ENCODE measurements at regions not wholly inside any gene's neighbourhood (a gene's known extent, or its start where the extent isn't known, plus 50 kb on each side); places are given as distances from the start of the nearest gene placed in this dataset.

GRCh38 chr2:8327371-8328100 is 354.3 kb upstream of the ID2 start:
- Histone ChIP-seq H3K27me3 (ENCODE audit: insufficient read depth, low read length) (no peaks in the 10 kb centered on the region), H4K91ac (ENCODE audit: low read depth, low read length) (no peak overlapping the region), H4K12ac (ENCODE audit: low read depth, low read length) (no peak overlapping the region), H2AK5ac (ENCODE audit: low read length) (no peak overlapping the region), H2AFZ (ENCODE audit: insufficient read depth, low read length, poor library complexity) (no peak overlapping the region), H3K14ac (ENCODE audit: low read length) (no peak overlapping the region), H3K27ac (ENCODE audit: low read depth, low read length) (no peak overlapping the region), H2BK120ac (ENCODE audit: insufficient read depth, low read length, poor library complexity) (no peak overlapping the region), H3K4ac (ENCODE audit: low read depth, low read length) (no peak overlapping the region), H3K9me3 (ENCODE audit: insufficient read depth, low read depth, low read length) (peaks cover 1% of the 10 kb centered on the region), H3K36me3 (ENCODE audit: control insufficient read depth in 1 of 2, insufficient read depth in 2 of 2, low read length in 2 of 2) (no peaks in the 10 kb centered on the region), H2BK5ac (ENCODE audit: low read depth, low read length, poor library complexity) (no peak overlapping the region), H3K4me1 (ENCODE audit: control insufficient read depth in 1 of 2, insufficient read depth in 2 of 2, low read length in 2 of 2) (no peaks in the 10 kb centered on the region), H3K4me3 (ENCODE audit: low read depth, low read length) (no peak overlapping the region), H3K79me1 (ENCODE audit: low read length) (no peaks in the 10 kb centered on the region), H3K23ac (ENCODE audit: low read length) (no peak overlapping the region), H2BK12ac (ENCODE audit: low read length) (no peak overlapping the region), H3K18ac (ENCODE audit: low read length) (no peak overlapping the region), H3K4me2 (ENCODE audit: low read length) (no peak overlapping the region), H3K79me2 (ENCODE audit: control insufficient read depth, insufficient read depth, low read length, poor library complexity) (no peaks in the 10 kb centered on the region), H3K9ac (ENCODE audit: low read length) (no peak overlapping the region), H4K8ac (ENCODE audit: low read depth, low read length) (no peak overlapping the region)
- DNase-seq = no peak
- no CpG with 5 or more reads among the region's 8 CpGs for WGBS (ENCODE audit: extremely low coverage, insufficient coverage, insufficient read length)

DNA sequence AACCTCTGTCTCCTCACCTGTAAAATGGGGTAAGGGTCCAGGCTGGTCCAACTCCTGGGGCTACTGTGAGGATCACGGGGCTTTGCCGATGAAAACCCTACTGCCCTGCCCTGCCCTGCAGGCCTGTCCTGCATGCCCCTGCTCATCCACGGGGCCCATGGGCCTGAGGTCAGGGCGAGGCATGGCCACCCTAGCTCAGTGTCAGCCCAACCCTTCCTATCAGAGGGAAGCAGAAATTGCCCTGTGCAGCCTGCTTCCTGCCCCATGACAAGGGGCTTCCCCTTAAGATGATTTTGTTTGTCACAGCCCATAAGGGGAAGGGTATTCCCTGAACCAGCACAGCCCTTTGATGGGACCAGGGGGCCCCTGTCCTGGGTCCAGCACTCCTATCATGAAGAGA is 353.6 kb upstream of the ID2 start:
- WGBS (ENCODE audit: extremely low coverage, insufficient coverage, insufficient read length) = no CpG with 5 or more reads among the region's 4 CpGs

GRCh38 chr2:8329660-8330622 is 351.9 kb upstream of the ID2 start:
- H3K4me3 ChIP-seq (ENCODE audit: low read depth, low read length) = no peak overlapping the region
- H4K91ac ChIP-seq (ENCODE audit: low read depth, low read length) = no peak overlapping the region
- DNase-seq = no peak
- H3K4me2 ChIP-seq (ENCODE audit: low read length) = no peak overlapping the region
- no peak overlapping the region for H2BK5ac ChIP-seq (ENCODE audit: low read depth, low read length, poor library complexity)
- no peak overlapping the region for H4K8ac ChIP-seq (ENCODE audit: low read depth, low read length)
- no peak overlapping the region for H4K12ac ChIP-seq (ENCODE audit: low read depth, low read length)
- H3K23ac ChIP-seq (ENCODE audit: low read length) = no peak overlapping the region
- no peak overlapping the region for H3K27ac ChIP-seq (ENCODE audit: low read depth, low read length)
- no peak overlapping the region for H3K14ac ChIP-seq (ENCODE audit: low read length)
- H3K4ac ChIP-seq (ENCODE audit: low read depth, low read length) = no peak overlapping the region
- no peaks in the 10 kb centered on the region for H3K36me3 ChIP-seq (ENCODE audit: control insufficient read depth in 1 of 2, insufficient read depth in 2 of 2, low read length in 2 of 2)
- H2BK12ac ChIP-seq (ENCODE audit: low read length) = no peak overlapping the region
- no peaks in the 10 kb centered on the region for H3K79me2 ChIP-seq (ENCODE audit: control insufficient read depth, insufficient read depth, low read length, poor library complexity)
- WGBS (ENCODE audit: extremely low coverage, insufficient coverage, insufficient read length) = no CpG with 5 or more reads among the region's 17 CpGs
- H3K4me1 ChIP-seq (ENCODE audit: control insufficient read depth in 1 of 2, insufficient read depth in 2 of 2, low read length in 2 of 2) = no peaks in the 10 kb centered on the region
- no peak overlapping the region for H2BK120ac ChIP-seq (ENCODE audit: insufficient read depth, low read length, poor library complexity)
- H3K79me1 ChIP-seq (ENCODE audit: low read length) = no peaks in the 10 kb centered on the region
- H3K27me3 ChIP-seq (ENCODE audit: insufficient read depth, low read length) = no peaks in the 10 kb centered on the region
- no peak overlapping the region for H3K18ac ChIP-seq (ENCODE audit: low read length)
- H3K9me3 ChIP-seq (ENCODE audit: insufficient read depth, low read depth, low read length) = peaks cover 1% of the 10 kb centered on the region
- H2AFZ ChIP-seq (ENCODE audit: insufficient read depth, low read length, poor library complexity) = no peak overlapping the region
- H2AK5ac ChIP-seq (ENCODE audit: low read length) = no peak overlapping the region
- no peak overlapping the region for H3K9ac ChIP-seq (ENCODE audit: low read length)

More for the DNA sequence above, 353.6 kb upstream of the ID2 start:
- H2BK5ac ChIP-seq (ENCODE audit: low read depth, low read length, poor library complexity) = no peak overlapping the region
- no peak overlapping the region for H4K8ac ChIP-seq (ENCODE audit: low read depth, low read length)
- no peaks in the 10 kb centered on the region for H3K27me3 ChIP-seq (ENCODE audit: insufficient read depth, low read length)
- H3K4me3 ChIP-seq (ENCODE audit: low read depth, low read length) = no peak overlapping the region
- H3K14ac ChIP-seq (ENCODE audit: low read length) = no peak overlapping the region
- H3K79me1 ChIP-seq (ENCODE audit: low read length) = no peaks in the 10 kb centered on the region
- peaks cover 1% of the 10 kb centered on the region for H3K9me3 ChIP-seq (ENCODE audit: insufficient read depth, low read depth, low read length)
- H4K12ac ChIP-seq (ENCODE audit: low read depth, low read length) = no peak overlapping the region
- no peak overlapping the region for H3K4ac ChIP-seq (ENCODE audit: low read depth, low read length)
- H3K79me2 ChIP-seq (ENCODE audit: control insufficient read depth, insufficient read depth, low read length, poor library complexity) = no peaks in the 10 kb centered on the region
- H3K27ac ChIP-seq (ENCODE audit: low read depth, low read length) = no peak overlapping the region
- H3K18ac ChIP-seq (ENCODE audit: low read length) = no peak overlapping the region
- H2AFZ ChIP-seq (ENCODE audit: insufficient read depth, low read length, poor library complexity) = no peak overlapping the region
- H3K4me1 ChIP-seq (ENCODE audit: control insufficient read depth in 1 of 2, insufficient read depth in 2 of 2, low read length in 2 of 2) = no peaks in the 10 kb centered on the region
- H2AK5ac ChIP-seq (ENCODE audit: low read length) = no peak overlapping the region
- H2BK12ac ChIP-seq (ENCODE audit: low read length) = no peak overlapping the region
- no peak overlapping the region for H4K91ac ChIP-seq (ENCODE audit: low read depth, low read length)
- no peaks in the 10 kb centered on the region for H3K36me3 ChIP-seq (ENCODE audit: control insufficient read depth in 1 of 2, insufficient read depth in 2 of 2, low read length in 2 of 2)
- no peak overlapping the region for H3K4me2 ChIP-seq (ENCODE audit: low read length)
- no peak overlapping the region for H2BK120ac ChIP-seq (ENCODE audit: insufficient read depth, low read length, poor library complexity)
- H3K9ac ChIP-seq (ENCODE audit: low read length) = no peak overlapping the region
- DNase-seq = no peak
- H3K23ac ChIP-seq (ENCODE audit: low read length) = no peak overlapping the region

DNA sequence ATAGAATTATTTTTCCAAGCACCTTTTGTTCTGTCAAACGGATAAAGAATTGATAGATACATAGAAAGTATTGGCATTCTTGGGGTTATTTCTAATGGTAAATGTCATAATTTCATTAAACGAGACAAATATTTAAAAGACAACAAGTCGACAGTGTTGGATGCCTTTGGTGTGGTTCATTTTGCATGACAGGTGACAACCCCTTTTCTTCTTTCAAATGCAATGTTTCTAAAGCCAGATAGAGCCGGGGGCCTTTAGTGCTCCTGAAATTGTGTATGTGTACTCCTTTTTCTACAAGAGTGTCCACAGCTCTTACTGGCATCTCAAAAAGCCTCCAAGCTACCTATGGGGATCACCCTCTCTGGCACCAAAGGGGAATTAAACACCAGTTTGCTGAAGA is 350.8 kb upstream of the ID2 start:
- WGBS (ENCODE audit: extremely low coverage, insufficient coverage, insufficient read length) = no CpG with 5 or more reads among the region's 4 CpGs
- H3K4me2 ChIP-seq (ENCODE audit: low read length) = no peak overlapping the region
- no peak overlapping the region for H3K4ac ChIP-seq (ENCODE audit: low read depth, low read length)
- H3K27me3 ChIP-seq (ENCODE audit: insufficient read depth, low read length) = no peaks in the 10 kb centered on the region
- DNase-seq = no peak
- no peak overlapping the region for H3K14ac ChIP-seq (ENCODE audit: low read length)
- no peak overlapping the region for H3K18ac ChIP-seq (ENCODE audit: low read length)
- H4K8ac ChIP-seq (ENCODE audit: low read depth, low read length) = no peak overlapping the region
- H4K12ac ChIP-seq (ENCODE audit: low read depth, low read length) = no peak overlapping the region
- H2BK12ac ChIP-seq (ENCODE audit: low read length) = no peak overlapping the region
- H3K27ac ChIP-seq (ENCODE audit: low read depth, low read length) = no peak overlapping the region
- H3K9ac ChIP-seq (ENCODE audit: low read length) = no peak overlapping the region
- no peaks in the 10 kb centered on the region for H3K4me1 ChIP-seq (ENCODE audit: control insufficient read depth in 1 of 2, insufficient read depth in 2 of 2, low read length in 2 of 2)
- no peak overlapping the region for H4K91ac ChIP-seq (ENCODE audit: low read depth, low read length)
- no peak overlapping the region for H2BK120ac ChIP-seq (ENCODE audit: insufficient read depth, low read length, poor library complexity)
- no peak overlapping the region for H3K4me3 ChIP-seq (ENCODE audit: low read depth, low read length)
- no peak overlapping the region for H2BK5ac ChIP-seq (ENCODE audit: low read depth, low read length, poor library complexity)
- no peak overlapping the region for H3K23ac ChIP-seq (ENCODE audit: low read length)
- no peaks in the 10 kb centered on the region for H3K79me2 ChIP-seq (ENCODE audit: control insufficient read depth, insufficient read depth, low read length, poor library complexity)
- H2AK5ac ChIP-seq (ENCODE audit: low read length) = no peak overlapping the region
- peaks cover 1% of the 10 kb centered on the region for H3K9me3 ChIP-seq (ENCODE audit: insufficient read depth, low read depth, low read length)
- no peaks in the 10 kb centered on the region for H3K79me1 ChIP-seq (ENCODE audit: low read length)
- H2AFZ ChIP-seq (ENCODE audit: insufficient read depth, low read length, poor library complexity) = no peak overlapping the region
- H3K36me3 ChIP-seq (ENCODE audit: control insufficient read depth in 1 of 2, insufficient read depth in 2 of 2, low read length in 2 of 2) = no peaks in the 10 kb centered on the region

Measured in trophoblast cell (in vitro differentiated cells and primary cell).